ENCODE measurements at regions not wholly inside any gene's neighbourhood (a gene's known extent, or its start where the extent isn't known, plus 50 kb on each side); places are given as distances from the start of the nearest gene placed in this dataset.

DNA sequence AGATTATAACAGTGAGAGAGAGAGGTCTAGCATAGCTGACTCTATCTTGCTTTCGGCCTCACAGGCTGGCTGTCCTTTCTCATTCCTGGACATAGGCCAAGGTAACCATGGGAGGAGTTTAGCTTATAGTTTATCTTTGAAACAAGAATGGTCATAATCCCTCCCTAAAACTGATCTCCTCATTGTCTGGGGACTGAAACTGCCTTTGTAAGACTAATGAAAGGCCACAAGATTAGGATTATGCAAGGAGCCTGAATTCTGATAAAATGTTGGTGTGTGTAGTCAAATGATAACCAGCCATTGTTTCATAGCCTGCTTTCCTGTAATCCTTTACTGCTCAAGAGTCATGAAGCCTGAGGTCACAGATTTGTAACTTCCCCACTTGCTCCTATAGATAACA is 131.9 kb upstream of the LYPLAL1 start:
- Histone ChIP-seq H3K9me3 (no peaks in the 10 kb centered on the region), H3K36me3 (no peaks in the 10 kb centered on the region), H3K27ac (no peak overlapping the region), H3K27me3 (no peaks in the 10 kb centered on the region), H3K4me1 (no peaks in the 10 kb centered on the region), H3K4me3 (no peak overlapping the region)
- intact Hi-C loops (cut with DNase I), result no loop called here
- WGBS, 2 donors, result 29 to 88% methylated on average over 1 of the region's 1 CpG
- DNase-seq, result no peak
- no peak for TF ChIP-seq POLR2A (IDR thresholded peaks at IDR 0.05)
- TF ChIP-seq, protein P1, sequence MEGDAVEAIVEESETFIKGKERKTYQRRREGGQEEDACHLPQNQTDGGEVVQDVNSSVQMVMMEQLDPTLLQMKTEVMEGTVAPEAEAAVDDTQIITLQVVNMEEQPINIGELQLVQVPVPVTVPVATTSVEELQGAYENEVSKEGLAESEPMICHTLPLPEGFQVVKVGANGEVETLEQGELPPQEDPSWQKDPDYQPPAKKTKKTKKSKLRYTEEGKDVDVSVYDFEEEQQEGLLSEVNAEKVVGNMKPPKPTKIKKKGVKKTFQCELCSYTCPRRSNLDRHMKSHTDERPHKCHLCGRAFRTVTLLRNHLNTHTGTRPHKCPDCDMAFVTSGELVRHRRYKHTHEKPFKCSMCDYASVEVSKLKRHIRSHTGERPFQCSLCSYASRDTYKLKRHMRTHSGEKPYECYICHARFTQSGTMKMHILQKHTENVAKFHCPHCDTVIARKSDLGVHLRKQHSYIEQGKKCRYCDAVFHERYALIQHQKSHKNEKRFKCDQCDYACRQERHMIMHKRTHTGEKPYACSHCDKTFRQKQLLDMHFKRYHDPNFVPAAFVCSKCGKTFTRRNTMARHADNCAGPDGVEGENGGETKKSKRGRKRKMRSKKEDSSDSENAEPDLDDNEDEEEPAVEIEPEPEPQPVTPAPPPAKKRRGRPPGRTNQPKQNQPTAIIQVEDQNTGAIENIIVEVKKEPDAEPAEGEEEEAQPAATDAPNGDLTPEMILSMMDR (IDR thresholded peaks at IDR 0.05), result no peak

DNA sequence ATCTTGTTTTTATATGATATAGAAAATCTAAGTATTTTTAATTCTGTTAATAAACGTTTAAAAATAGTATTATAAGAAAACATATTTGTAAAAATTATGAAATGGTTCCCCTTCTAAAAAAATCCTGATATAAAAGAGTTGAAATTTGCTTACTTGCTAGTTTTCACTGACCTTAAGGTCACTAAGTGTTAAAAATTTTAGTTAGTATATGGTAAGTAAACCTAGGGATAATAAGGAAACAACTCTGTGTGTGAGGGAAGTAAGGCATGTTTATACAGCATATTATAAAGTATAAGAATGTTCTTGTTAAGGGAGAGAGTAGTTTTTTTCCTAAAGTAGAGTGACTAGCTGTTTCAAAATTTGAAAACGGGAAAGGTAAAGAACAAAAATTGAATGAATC is 130.9 kb upstream of the LYPLAL1 start:
- 62 to 76% methylated on average over 2 of the region's 2 CpGs for WGBS, 2 donors
- no peak for DNase-seq
- intact Hi-C loops (cut with DNase I), result no loop called here
- TF ChIP-seq, protein P1 (IDR thresholded peaks at IDR 0.05), result no peak
- no peak for TF ChIP-seq POLR2A (IDR thresholded peaks at IDR 0.05)
- Histone ChIP-seq H3K4me3 (no peak overlapping the region), H3K27me3 (no peaks in the 10 kb centered on the region), H3K4me1 (no peaks in the 10 kb centered on the region), H3K27ac (no peak overlapping the region), H3K9me3 (no peaks in the 10 kb centered on the region), H3K36me3 (no peaks in the 10 kb centered on the region)

DNA sequence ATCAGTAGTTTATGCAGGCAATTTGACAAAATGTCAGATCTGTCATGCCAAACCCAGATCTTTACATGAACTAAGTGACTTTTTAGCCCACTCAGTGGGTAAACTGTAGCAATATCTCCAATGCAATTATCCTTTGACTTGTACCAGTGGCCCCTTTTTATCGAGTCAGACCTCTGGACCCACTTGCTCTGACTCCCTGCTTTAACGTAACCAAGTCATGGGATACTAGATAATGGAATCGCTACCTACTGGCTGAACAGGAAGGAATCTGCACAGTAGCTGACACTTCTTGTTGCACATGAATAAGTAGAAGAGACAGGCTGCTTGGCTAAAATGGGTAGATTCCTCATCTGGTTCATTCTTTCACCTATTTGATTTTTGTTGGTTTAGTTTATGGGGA is 128.4 kb upstream of the LYPLAL1 start:
- no peaks in the 10 kb centered on the region for H3K9me3 ChIP-seq
- no peak for DNase-seq
- intact Hi-C loops (cut with DNase I), result no loop called here
- H3K36me3 ChIP-seq, result no peaks in the 10 kb centered on the region
- no peak for TF ChIP-seq POLR2A (IDR thresholded peaks at IDR 0.05)
- TF ChIP-seq, protein P1 (IDR thresholded peaks at IDR 0.05), result no peak
- 93 to 97% methylated on average over 3 of the region's 3 CpGs for WGBS, 2 donors
- H3K4me3 ChIP-seq, result no peak overlapping the region
- no peaks in the 10 kb centered on the region for H3K27me3 ChIP-seq
- no peak overlapping the region for H3K27ac ChIP-seq
- no peaks in the 10 kb centered on the region for H3K4me1 ChIP-seq

DNA sequence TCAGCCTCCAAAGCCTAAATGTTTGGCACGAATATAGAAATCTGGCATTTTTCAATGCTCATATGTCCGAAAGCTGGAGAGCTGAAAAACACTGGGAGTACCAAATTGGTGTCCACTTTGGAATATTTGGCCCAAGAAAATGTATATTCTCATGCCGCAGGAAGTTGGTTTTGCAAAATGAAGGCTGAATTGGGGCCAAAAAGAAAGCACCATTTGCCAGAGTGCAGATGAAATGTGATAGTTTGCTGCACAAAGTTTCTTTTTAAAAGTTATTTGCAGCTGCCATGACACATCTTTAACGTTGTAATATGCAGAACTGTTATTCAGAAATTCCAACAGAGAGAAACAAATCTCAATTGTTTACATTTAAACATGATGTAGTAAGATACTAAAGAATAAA is 124.2 kb upstream of the LYPLAL1 start:
- Histone ChIP-seq H3K9me3 (no peaks in the 10 kb centered on the region), H3K27me3 (no peaks in the 10 kb centered on the region), H3K27ac (no peak overlapping the region), H3K4me1 (no peaks in the 10 kb centered on the region), H3K36me3 (no peaks in the 10 kb centered on the region), H3K4me3 (no peak overlapping the region)
- intact Hi-C loops (cut with DNase I), result no loop called here
- WGBS, 2 donors, result 40 to 69% methylated on average over 4 of the region's 4 CpGs
- TF ChIP-seq, protein P1 (IDR thresholded peaks at IDR 0.05), result no peak
- TF ChIP-seq POLR2A (IDR thresholded peaks at IDR 0.05), result no peak
- DNase-seq, result no peak

DNA sequence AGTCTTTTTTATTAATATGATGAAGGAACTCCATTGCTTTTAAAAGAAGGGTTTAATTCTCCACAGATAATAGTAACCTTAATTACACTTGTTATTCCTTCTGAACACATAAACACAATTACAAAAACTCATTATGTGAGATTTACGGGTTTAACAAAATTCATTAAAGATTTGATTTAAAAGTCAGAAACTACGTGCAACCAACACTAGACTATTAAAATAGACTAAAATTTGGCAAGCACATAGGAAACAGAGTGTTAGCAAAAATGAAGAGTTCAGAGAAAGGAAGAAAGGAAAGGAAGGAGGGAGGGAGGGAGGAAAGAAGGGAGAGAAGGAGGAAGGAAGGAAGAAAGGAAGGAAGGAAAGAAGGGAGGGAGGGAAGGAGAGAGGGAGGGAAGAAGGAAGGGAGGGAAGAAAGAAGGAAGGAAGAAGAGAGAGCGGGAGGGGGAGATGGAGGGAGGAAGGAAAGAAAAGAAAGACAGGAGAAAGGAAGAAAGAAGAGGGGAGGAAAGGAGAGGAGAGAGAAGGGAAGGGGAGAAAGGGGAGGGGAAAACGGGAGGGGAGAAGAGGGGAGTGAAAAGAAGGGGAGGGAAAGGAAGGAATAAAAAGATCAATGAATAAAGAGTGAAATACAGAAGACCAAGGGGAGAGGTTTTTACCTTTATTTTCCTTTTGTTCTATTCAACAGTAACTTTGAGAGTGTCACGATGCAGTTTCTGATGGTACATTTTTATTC is 123.4 kb upstream of the LYPLAL1 start:
- no peak for DNase-seq
- H3K4me1 ChIP-seq, result no peaks in the 10 kb centered on the region
- intact Hi-C loops (cut with DNase I), result no loop called here
- H3K27me3 ChIP-seq, result no peaks in the 10 kb centered on the region
- no peaks in the 10 kb centered on the region for H3K36me3 ChIP-seq
- H3K27ac ChIP-seq, result no peak overlapping the region
- H3K4me3 ChIP-seq, result no peak overlapping the region
- TF ChIP-seq, protein P1 (IDR thresholded peaks at IDR 0.05), result no peak
- TF ChIP-seq POLR2A (IDR thresholded peaks at IDR 0.05), result no peak
- 80 to 84% methylated on average over 5 of the region's 5 CpGs for WGBS, 2 donors
- no peaks in the 10 kb centered on the region for H3K9me3 ChIP-seq

All from esophagus squamous epithelium (tissue), 5 donors.